WTC11 (cell line): ENCODE measurements at regions not wholly inside any gene's neighbourhood (a gene's known extent, or its start where the extent isn't known, plus 50 kb on each side); places are given as distances from the start of the nearest gene placed in this dataset.

ENCODE experiments used
- ATAC-seq: fragments of 200-7000 bp; cut with Tn5 transposase; 2 replicates; pipeline ENCODE4 v1.10.0; 2021; ENCODE audit warnings: mild to moderate bottlenecking, moderate library complexity
- CTCF ChIA-PET: fragments of 300-600 bp; sonication (Branson Sonifier 250); formaldehyde crosslinking; loops from one replicate; lab custom pipeline; 2021; ENCODE audit warnings: antibody characterized with exemption; lab: Charles Lee
- POLR2A ChIA-PET: fragments of 350-600 bp; sonication (Branson Sonifier 250); formaldehyde crosslinking; loops from one replicate; lab custom pipeline; 2021; ENCODE audit warnings: antibody characterized with exemption; lab: Charles Lee
- DNase-seq: peaks from one replicate; pipeline ENCODE4 v3.0.0; 2021; ENCODE audit warnings: low spot score
- H3K27ac Mint-ChIP-seq: 2 replicates; pipeline ENCODE4 v1.8.0; 2021; ENCODE audit warnings: mixed read lengths
- H3K27me3 Mint-ChIP-seq: 2 replicates; pipeline ENCODE4 v1.8.0; 2021; ENCODE audit warnings: low read depth, mild to moderate bottlenecking, moderate library complexity, mixed read lengths
- H3K36me3 Mint-ChIP-seq: 2 replicates; pipeline ENCODE4 v1.8.0; 2021; ENCODE audit warnings: mixed read lengths
- H3K4me1 Mint-ChIP-seq: 2 replicates; pipeline ENCODE4 v1.8.0; 2022; ENCODE audit warnings: mixed read lengths
- H3K4me3 Mint-ChIP-seq: 2 replicates; pipeline ENCODE4 v1.8.0; 2021; ENCODE audit warnings: mild to moderate bottlenecking, moderate library complexity, mixed read lengths
- H3K9me3 Mint-ChIP-seq: 2 replicates; pipeline ENCODE4 v1.8.0; 2021; ENCODE audit warnings: mixed read lengths
- AR ChIP-seq: fragments of 250-450 bp; sonication (Bioruptor Pico); IDR thresholded peaks from 2 replicates; pipeline ENCODE4 v1.9.0; 2021; ENCODE audit warnings: mild to moderate bottlenecking
- ARID4B ChIP-seq: sonication (generic); formaldehyde crosslinking; IDR thresholded peaks from 2 replicates; pipeline ENCODE4 v1.8.0; 2023; ENCODE audit warnings: missing genetic modification reagents, mild to moderate bottlenecking, borderline replicate concordance
- ATF3 ChIP-seq: sonication (generic); formaldehyde crosslinking; conservative IDR thresholded peaks from 2 replicates; pipeline ENCODE4 v1.8.1; 2022; ENCODE audit warnings: mild to moderate bottlenecking, missing genetic modification reagents
- CTCF ChIP-seq: fragments of 200-600 bp; IDR thresholded peaks from 2 replicates; pipeline ENCODE4 v1.8.0; 2022; ENCODE audit warnings: antibody characterized with exemption
- ELF4 ChIP-seq: sonication (generic); formaldehyde crosslinking; IDR thresholded peaks from 2 replicates; pipeline ENCODE4 v1.8.1; 2022; ENCODE audit warnings: low read depth, mild to moderate bottlenecking, moderate library complexity, missing genetic modification reagents
- ETV6 ChIP-seq: sonication (generic); formaldehyde crosslinking; IDR thresholded peaks from 2 replicates; pipeline ENCODE4 v1.8.1; 2022; ENCODE audit warnings: mild to moderate bottlenecking, missing genetic modification reagents
- FOXK1 ChIP-seq: sonication (generic); formaldehyde crosslinking; IDR thresholded peaks from 2 replicates; pipeline ENCODE4 v1.8.0; 2022; ENCODE audit warnings: mild to moderate bottlenecking, moderate library complexity, missing genetic modification reagents
- FOXP1 ChIP-seq: sonication (generic); formaldehyde crosslinking; IDR thresholded peaks from 2 replicates; pipeline ENCODE4 v1.8.0; 2022; ENCODE audit warnings: missing genetic modification reagents, mild to moderate bottlenecking, moderate library complexity, borderline replicate concordance
- HMGXB4 ChIP-seq: sonication (generic); formaldehyde crosslinking; IDR thresholded peaks from 2 replicates; pipeline ENCODE4 v1.8.1; 2023; ENCODE audit warnings: mild to moderate bottlenecking, moderate library complexity, missing genetic modification reagents
- IRF1 ChIP-seq: sonication (generic); formaldehyde crosslinking; IDR thresholded peaks from 2 replicates; pipeline ENCODE4 v1.8.0; 2023; ENCODE audit warnings: missing genetic modification reagents
- MLX ChIP-seq: sonication (generic); formaldehyde crosslinking; IDR thresholded peaks from 2 replicates; pipeline ENCODE4 v1.8.1; 2023; ENCODE audit warnings: mild to moderate bottlenecking, missing genetic modification reagents, moderate library complexity
- PRDM15 ChIP-seq: sonication (generic); formaldehyde crosslinking; IDR thresholded peaks from 2 replicates; pipeline ENCODE4 v1.8.0; 2022; ENCODE audit warnings: missing genetic modification reagents
- RORB ChIP-seq: fragments of 250-450 bp; sonication (Bioruptor Pico); IDR thresholded peaks from 2 replicates; pipeline ENCODE4 v1.9.0; 2021; ENCODE audit warnings: mild to moderate bottlenecking
- SMAD3 ChIP-seq: sonication (generic); formaldehyde crosslinking; IDR thresholded peaks from 2 replicates; pipeline ENCODE4 v1.8.0; 2022; ENCODE audit warnings: missing genetic modification reagents, mild to moderate bottlenecking, borderline replicate concordance
- TEAD4 ChIP-seq: sonication (generic); formaldehyde crosslinking; IDR thresholded peaks from 2 replicates; pipeline ENCODE4 v1.8.0; 2022; ENCODE audit warnings: mild to moderate bottlenecking, missing genetic modification reagents
- USF1 ChIP-seq: sonication (generic); formaldehyde crosslinking; IDR thresholded peaks from 2 replicates; pipeline ENCODE4 v1.8.0; 2022; ENCODE audit warnings: mild to moderate bottlenecking, missing genetic modification reagents
- ZSCAN18 ChIP-seq: fragments of 250-450 bp; sonication (Bioruptor Pico); IDR thresholded peaks from 2 replicates; pipeline ENCODE4 v2.1.2; 2022; ENCODE audit warnings: mild to moderate bottlenecking, moderate library complexity

- no peak for TF ChIP-seq PRDM15 (CRISPR knock-in tag)
- TF ChIP-seq FOXK1 (CRISPR knock-in tag): no peak
- no peak for TF ChIP-seq ZSCAN18 (CRISPR knock-in tag)
- no peak for TF ChIP-seq FOXP1
- TF ChIP-seq TEAD4 (CRISPR knock-in tag): no peak
- TF ChIP-seq ETV6: no peak
- no peak for TF ChIP-seq AR (CRISPR knock-in tag)
- TF ChIP-seq USF1 (CRISPR knock-in tag): no peak
- no peak for TF ChIP-seq RORB (CRISPR knock-in tag)
These were observed 156.8 kb upstream of the COL8A1 start (continued) for GRCh38 chr3:99481561-99481960.

- ChIA-PET CTCF (no interaction called here), POLR2A (no interaction called here)
- Mint-ChIP-seq H3K9me3 (peaks cover 24% of the 10 kb centered on the region), H3K27ac (no peak overlapping the region), H3K4me1 (peaks cover 7% of the 10 kb centered on the region), H3K27me3 (no peaks in the 10 kb centered on the region), H3K36me3 (peaks cover 15% of the 10 kb centered on the region), H3K4me3 (no peak overlapping the region)
- ATAC-seq (no peak), DNase-seq (no peak)
- TF ChIP-seq ARID4B (no peak), IRF1 (CRISPR knock-in tag) (no peak), HMGXB4 (CRISPR knock-in tag) (no peak), RORB (CRISPR knock-in tag) (no peak), CTCF (no peak), ATF3 (CRISPR knock-in tag) (no peak), ELF4 (CRISPR knock-in tag) (no peak), SMAD3 (CRISPR knock-in tag) (no peak), MLX (CRISPR knock-in tag) (no peak)
These were observed 158.6 kb upstream of the COL8A1 start for GRCh38 chr3:99479768-99480167.
